ENCODE measurements at regions not wholly inside any gene's neighbourhood (a gene's known extent, or its start where the extent isn't known, plus 50 kb on each side); places are given as distances from the start of the nearest gene placed in this dataset.
"Not testable (repeated sequence)": the region's sequence is repeated elsewhere in the genome, so short reads cannot be mapped to it uniquely, and the experiment has no call there.

DNA sequence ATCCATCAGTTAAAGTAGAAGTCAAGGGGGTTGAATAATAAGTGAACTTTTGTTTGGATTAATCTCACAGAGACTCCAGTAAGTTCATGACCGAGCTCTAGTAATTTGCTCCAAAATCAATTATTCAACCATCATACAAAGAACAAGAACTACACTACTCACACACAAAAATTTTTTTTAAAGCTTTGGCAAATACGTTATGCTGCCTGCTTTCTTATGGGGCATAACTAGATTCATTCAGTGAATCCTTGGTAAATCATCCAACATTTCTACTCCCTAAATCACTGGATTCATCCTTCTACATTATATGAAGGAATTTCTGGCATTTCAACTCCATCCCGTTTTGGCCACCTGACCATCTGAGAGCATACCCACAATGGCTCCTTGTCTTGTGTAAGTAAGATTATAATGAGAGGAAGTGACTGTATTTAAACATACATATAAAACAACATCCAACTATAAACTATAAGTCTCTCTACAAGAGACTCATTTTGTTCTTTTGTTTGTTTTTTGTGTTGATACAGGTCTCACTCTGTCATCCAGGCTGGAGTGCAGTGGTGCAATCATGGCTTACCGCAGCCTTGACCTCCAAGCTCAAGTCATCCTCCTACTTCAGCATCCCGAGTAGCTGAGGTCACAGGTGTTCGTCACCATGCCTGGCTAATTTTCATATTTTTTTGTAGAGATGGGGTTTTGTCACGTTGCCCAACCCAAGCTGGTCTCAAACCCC is 144.2 kb upstream of the LRRTM4 start:
- Histone ChIP-seq H3K27ac (no peak overlapping the region), H3K4me1 (no peaks in the 10 kb centered on the region), H3K4me3 (no peak overlapping the region), H3K36me3 (no peaks in the 10 kb centered on the region), H3K27me3 (no peaks in the 10 kb centered on the region), H3K9me3 (no peaks in the 10 kb centered on the region)
- no peak for TF ChIP-seq POLR2A (IDR thresholded peaks at IDR 0.05)
- TF ChIP-seq CTCF (IDR thresholded peaks at IDR 0.05), result no peak
- no peak for DNase-seq

DNA sequence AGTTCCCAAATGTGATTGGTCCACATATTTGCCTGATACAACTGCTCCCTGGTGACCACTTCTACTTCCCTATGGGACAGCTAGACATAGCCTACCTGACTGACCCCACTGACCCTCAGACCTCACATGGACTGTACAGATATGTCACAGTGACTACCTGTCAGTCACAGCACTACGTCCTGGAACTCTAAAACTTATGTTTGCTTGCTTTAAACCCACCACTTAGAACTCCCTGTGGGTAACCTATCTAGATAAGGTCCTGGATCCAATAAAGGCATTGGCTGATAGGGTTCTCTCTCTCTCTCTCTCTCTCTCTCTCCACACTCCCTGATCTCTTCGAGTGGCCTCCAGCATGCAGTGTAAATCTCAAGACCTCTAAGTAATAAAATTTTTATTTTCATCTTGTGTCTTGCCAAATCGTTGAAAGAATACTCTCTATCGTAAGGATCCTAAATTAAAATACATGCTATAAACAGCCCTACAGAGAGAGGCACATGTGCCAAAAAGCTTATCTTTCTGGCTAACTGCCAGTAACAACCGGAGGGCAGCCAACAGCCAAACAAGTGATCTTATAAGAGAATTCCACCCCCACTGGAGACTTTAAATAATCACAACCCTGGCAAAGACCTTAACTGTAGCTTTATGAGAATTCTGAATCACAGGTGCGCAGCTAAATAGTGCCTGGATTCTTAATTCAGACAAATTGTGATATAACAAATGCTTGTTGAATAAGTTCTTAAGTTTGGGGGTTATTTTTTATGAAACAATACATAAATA is 162.6 kb upstream of the LRRTM4 start:
- H3K27ac ChIP-seq, H3K36me3 ChIP-seq, H3K27me3 ChIP-seq, H3K4me3 ChIP-seq, DNase-seq, H3K9me3 ChIP-seq, H3K4me1 ChIP-seq: not testable (repeated sequence)

- no peak overlapping the region for H3K27ac ChIP-seq
- H3K27me3 ChIP-seq, result no peaks in the 10 kb centered on the region
- H3K36me3 ChIP-seq, result no peaks in the 10 kb centered on the region
- H3K4me3 ChIP-seq, result no peak overlapping the region
- no peaks in the 10 kb centered on the region for H3K4me1 ChIP-seq
- H3K9me3 ChIP-seq, result no peaks in the 10 kb centered on the region
- TF ChIP-seq POLR2A (IDR thresholded peaks at IDR 0.05) (no peak), CTCF (IDR thresholded peaks at IDR 0.05) (no peak)
- DNase-seq, result no peak
These were observed 190.4 kb upstream of the LRRTM4 start for GRCh38 chr2:77712601-77713000.

DNA sequence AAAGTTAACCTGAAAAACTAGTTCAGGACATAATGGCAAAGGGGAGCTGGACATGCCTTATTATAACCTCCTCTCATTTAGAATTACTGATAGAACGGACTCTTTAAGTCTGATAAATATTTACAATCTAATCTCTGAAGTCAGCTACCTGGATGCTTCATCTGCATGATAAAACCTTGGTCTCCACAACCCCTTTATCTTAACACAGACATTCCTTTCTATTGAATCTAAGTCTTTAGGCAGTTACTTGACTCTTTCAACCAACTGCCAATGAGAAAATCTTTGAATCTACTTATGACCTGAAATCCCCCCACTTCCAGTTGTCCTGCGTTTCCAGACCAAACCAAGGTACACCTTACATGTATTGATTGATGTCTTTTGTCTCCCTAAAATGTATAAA is 191.2 kb upstream of the LRRTM4 start:
- TF ChIP-seq POLR2A (IDR thresholded peaks at IDR 0.05) (no peak), CTCF (IDR thresholded peaks at IDR 0.05) (no peak)
- no peak overlapping the region for H3K27ac ChIP-seq

DNA sequence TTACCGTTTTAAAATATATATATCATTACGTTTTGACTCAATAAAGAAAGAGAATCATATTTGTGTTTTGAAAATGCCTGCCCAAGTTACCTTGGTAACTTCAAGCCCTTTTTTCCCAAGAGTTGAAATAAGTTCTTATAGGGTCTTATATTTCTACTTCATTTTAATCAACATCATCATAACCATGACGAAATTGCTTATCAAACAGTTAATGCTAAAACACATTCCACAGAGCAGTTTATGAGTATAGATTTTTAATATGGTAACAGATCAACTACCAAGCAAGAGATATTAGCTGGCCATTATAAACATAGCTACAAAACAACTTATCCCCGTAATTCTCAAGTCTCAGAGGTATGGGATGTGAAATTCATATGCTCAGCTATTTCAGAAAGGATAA is 197.9 kb upstream of the LRRTM4 start:
- TF ChIP-seq CTCF (IDR thresholded peaks at IDR 0.05), result no peak
- no peak for TF ChIP-seq POLR2A (IDR thresholded peaks at IDR 0.05)
- H3K4me3 ChIP-seq, result no peak overlapping the region
- peaks cover 0 to 5% of the 10 kb centered on the region in 2 donors for H3K27me3 ChIP-seq
- H3K9me3 ChIP-seq, result no peaks in the 10 kb centered on the region
- no peak for DNase-seq
- H3K27ac ChIP-seq, result no peak overlapping the region
- no peaks in the 10 kb centered on the region for H3K4me1 ChIP-seq
- no peaks in the 10 kb centered on the region for H3K36me3 ChIP-seq

More for the DNA sequence above, 191.2 kb upstream of the LRRTM4 start:
- DNase-seq, result no peak
- Histone ChIP-seq H3K27me3 (no peaks in the 10 kb centered on the region), H3K9me3 (no peaks in the 10 kb centered on the region), H3K4me1 (no peaks in the 10 kb centered on the region), H3K36me3 (no peaks in the 10 kb centered on the region), H3K4me3 (no peak overlapping the region)

- no peaks in the 10 kb centered on the region for H3K4me1 ChIP-seq
- H3K36me3 ChIP-seq, result no peaks in the 10 kb centered on the region
- TF ChIP-seq CTCF (IDR thresholded peaks at IDR 0.05) (no peak), POLR2A (IDR thresholded peaks at IDR 0.05) (no peak)
- H3K27me3 ChIP-seq, result peaks cover 0 to 5% of the 10 kb centered on the region in 2 donors
- no peak overlapping the region for H3K4me3 ChIP-seq
- H3K9me3 ChIP-seq, result no peaks in the 10 kb centered on the region
- no peak for DNase-seq
- no peak overlapping the region for H3K27ac ChIP-seq
These were observed 199.4 kb upstream of the LRRTM4 start for GRCh38 chr2:77721593-77721992.
